ENCODE measurements at regions not wholly inside any gene's neighbourhood (a gene's known extent, or its start where the extent isn't known, plus 50 kb on each side); places are given as distances from the start of the nearest gene placed in this dataset.

- Mint-ChIP-seq H3K27ac (no peak overlapping the region), H3K27me3 (ENCODE audit: low read depth) (no peaks in the 10 kb centered on the region), H3K4me1 (peaks cover 12 to 14% of the 10 kb centered on the region in 2 experiments), H3K9me3 (peaks cover 0 to 5% of the 10 kb centered on the region in 2 experiments; a peak in 1 of 5 replicates), H3K36me3 (ENCODE audit: insufficient read depth in 1 of 3, low read depth in 3 of 3) (peaks cover 0 to 5% (median 4%) of the 10 kb centered on the region in 3 experiments; a peak in 3 of 7 replicates), H3K4me3 (no peak overlapping the region)
- Histone ChIP-seq H3T11ph (ENCODE audit: low read length) (no peak overlapping the region), H3K9me3 (ENCODE audit: control insufficient read depth, low read depth, low read length) (no peaks in the 10 kb centered on the region), H3K14ac (ENCODE audit: insufficient read depth, low read length) (no peak overlapping the region), H2AFZ (ENCODE audit: low read length) (no peak overlapping the region), H2AK5ac (ENCODE audit: insufficient read length, low read length) (no peak overlapping the region), H3K56ac (ENCODE audit: insufficient read length, low read depth, low read length) (no peak overlapping the region), H2BK120ac (ENCODE audit: low read depth, low read length, poor library complexity, severe bottlenecking) (no peak overlapping the region), H3K23ac (ENCODE audit: insufficient read length, low read depth, low read length) (no peak overlapping the region), H3K27me3 (ENCODE audit: insufficient read depth, low read length) (no peaks in the 10 kb centered on the region), H3K9ac (ENCODE audit: extremely low read depth, insufficient read length, low read length) (no peak overlapping the region), H2BK20ac (ENCODE audit: low read depth, low read length, poor library complexity, severe bottlenecking) (no peak overlapping the region), H4K5ac (ENCODE audit: insufficient read length, low read depth, low read length) (no peak overlapping the region), H3K4me2 (ENCODE audit: insufficient read depth, insufficient read length, low read length) (no peak overlapping the region), H4K8ac (replicated peaks; ENCODE audit: insufficient read length, low read depth, low read length) (no peak overlapping the region), H3K79me2 (ENCODE audit: insufficient read depth, low read length) (no peaks in the 10 kb centered on the region), H2BK5ac (ENCODE audit: insufficient read length, low read length) (no peak overlapping the region), H4K20me1 (ENCODE audit: control insufficient read depth, insufficient read depth, insufficient read length) (no peaks in the 10 kb centered on the region), H2BK12ac (ENCODE audit: insufficient read length, low read depth, low read length) (no peak overlapping the region), H3K79me1 (ENCODE audit: insufficient read depth, low read depth, low read length, poor library complexity, severe bottlenecking) (no peaks in the 10 kb centered on the region), H3K18ac (ENCODE audit: insufficient read length, low read depth, low read length) (no peak overlapping the region), H2BK15ac (ENCODE audit: low read depth, low read length) (no peak overlapping the region), H3K4me1 (ENCODE audit: insufficient read depth, low read length) (no peaks in the 10 kb centered on the region), H4K91ac (ENCODE audit: insufficient read length, low read depth, low read length) (no peak overlapping the region), H3K4ac (ENCODE audit: low read depth, low read length) (no peak overlapping the region), H3K27ac (ENCODE audit: insufficient read length, low read depth, low read length) (no peak overlapping the region), H3K23me2 (ENCODE audit: insufficient read length, low read depth, low read length, poor library complexity, severe bottlenecking) (no peaks in the 10 kb centered on the region)
- no peak for TF ChIP-seq CTCF (conservative IDR thresholded peaks at IDR 0.05)
- no peak for DNase-seq
- WGBS (ENCODE audit: extremely low coverage, insufficient read length, low lambda C conversion rate): no CpG with 5 or more reads among the region's 3 CpGs
Observed at GRCh38 chr21:14693997-14694396, 147.9 kb upstream of the SAMSN1 start.

Measured in H9 (cell line).